SK-N-SH treated with all-trans-retinoic acid at 6 μM for 48 hours (cell line): ENCODE measurements at regions not wholly inside any gene's neighbourhood (a gene's known extent, or its start where the extent isn't known, plus 50 kb on each side); places are given as distances from the start of the nearest gene placed in this dataset.

Experiments used
- ARNTL ChIP-seq: fragments of 450-650 bp; formaldehyde crosslinking; IDR thresholded peaks from 2 replicates; pipeline ENCODE4 v1.5.0; 2020; ENCODE audit warnings: low read depth, mild to moderate bottlenecking, moderate library complexity, borderline replicate concordance
- GLIS3 ChIP-seq: fragments of 250-450 bp; sonication (Bioruptor Pico); IDR thresholded peaks from 2 replicates; pipeline ENCODE4 v1.5.0; 2020; ENCODE audit warnings: mild to moderate bottlenecking, moderate library complexity
- PATZ1 ChIP-seq: fragments of 250-450 bp; sonication (Bioruptor Pico); IDR thresholded peaks from 2 replicates; pipeline ENCODE4 v1.8.0; 2020; ENCODE audit warnings: mild to moderate bottlenecking, moderate library complexity, borderline replicate concordance
- POU6F1 ChIP-seq: fragments of 250-450 bp; sonication (Bioruptor Pico); IDR thresholded peaks from 2 replicates; pipeline ENCODE4 v1.8.0; 2021; ENCODE audit warnings: low read depth, mild to moderate bottlenecking, moderate library complexity, borderline replicate concordance
- PPARA ChIP-seq: fragments of 250-450 bp; sonication (Bioruptor Pico); IDR thresholded peaks from 2 replicates; pipeline ENCODE4 v1.5.0; 2020; ENCODE audit warnings: mild to moderate bottlenecking, borderline replicate concordance
- RARB ChIP-seq: fragments of 250-450 bp; sonication (Bioruptor Pico); IDR thresholded peaks from 2 replicates; pipeline ENCODE4 v1.8.0; 2021; ENCODE audit warnings: mild to moderate bottlenecking, moderate library complexity
- SNAI2 ChIP-seq: fragments of 250-450 bp; sonication (Bioruptor Pico); IDR thresholded peaks from 2 replicates; pipeline ENCODE4 v1.5.0; 2020; ENCODE audit warnings: mild to moderate bottlenecking, moderate library complexity
- TCF4 ChIP-seq: fragments of 250-450 bp; sonication (Bioruptor Pico); IDR thresholded peaks from 2 replicates; pipeline ENCODE4 v1.8.0; 2021; ENCODE audit warnings: mild to moderate bottlenecking, moderate library complexity, borderline replicate concordance
- TSHZ2 ChIP-seq: fragments of 250-450 bp; sonication (Bioruptor Pico); IDR thresholded peaks from 2 replicates; pipeline ENCODE4 v1.5.0; 2020; ENCODE audit warnings: mild to moderate bottlenecking, moderate library complexity
- ZC3H10 ChIP-seq: fragments of 250-450 bp; sonication (Bioruptor Pico); IDR thresholded peaks from 2 replicates; pipeline ENCODE4 v1.5.1; 2021; ENCODE audit warnings: mild to moderate bottlenecking, moderate library complexity
- ZFP3 ChIP-seq: fragments of 250-450 bp; sonication (Bioruptor Pico); IDR thresholded peaks from 2 replicates; pipeline ENCODE4 v1.5.0; 2020; ENCODE audit warnings: mild to moderate bottlenecking, moderate library complexity
- ZFP30 ChIP-seq: fragments of 450-650 bp; formaldehyde crosslinking; IDR thresholded peaks from 2 replicates; pipeline ENCODE4 v1.5.0; 2022; ENCODE audit warnings: mild to moderate bottlenecking, moderate library complexity
- ZNF70 ChIP-seq: fragments of 450-650 bp; formaldehyde crosslinking; IDR thresholded peaks from 2 replicates; pipeline ENCODE4 v1.5.0; 2020; ENCODE audit warnings: mild to moderate bottlenecking, moderate library complexity

- TF ChIP-seq PATZ1 (CRISPR knock-in tag) (no peak), SNAI2 (CRISPR knock-in tag) (no peak), PPARA (CRISPR knock-in tag) (no peak), RARB (CRISPR knock-in tag) (no peak), ZFP30 (CRISPR knock-in tag) (no peak), ARNTL (CRISPR knock-in tag) (no peak), ZNF70 (CRISPR knock-in tag) (no peak), TCF4 (CRISPR knock-in tag) (no peak), ZFP3 (no peak), POU6F1 (CRISPR knock-in tag) (no peak), GLIS3 (CRISPR knock-in tag) (no peak), TSHZ2 (CRISPR knock-in tag) (no peak), ZC3H10 (CRISPR knock-in tag) (no peak)
Observed at GRCh38 chr10:111267673-111268072, 190.8 kb downstream of the ADRA2A start.
